IMR-90 (cell line): ENCODE measurements at regions not wholly inside any gene's neighbourhood (a gene's known extent, or its start where the extent isn't known, plus 50 kb on each side); places are given as distances from the start of the nearest gene placed in this dataset.

Experiments used
- ATAC-seq: fragments of 200-7000 bp; cut with Tn5 transposase; 2 replicates; pipeline ENCODE4 v1.9.1; 2020; ENCODE audit warnings: low read depth, mild to moderate bottlenecking, moderate library complexity
- BruUV-seq: library from RNA; stranded (reverse); fragments of 400-500 nt; replicated peaks from 2 replicates; lab custom pipeline; 2021; lab: Mats Ljungman, UMichigan
- CTCF ChIA-PET: fragments of 300-600 bp; formaldehyde crosslinking; extraction: SDS; loops from one replicate; lab custom pipeline; 2021; ENCODE audit warnings: antibody characterized with exemption; lab: Yijun Ruan, JAX
- POLR2A ChIA-PET: fragments of 300-600 bp; sonication (Branson Sonifier 250); formaldehyde crosslinking; loops from one replicate; lab custom pipeline; 2022; ENCODE audit warnings: antibody characterized with exemption; ENCODE audit not compliant: unreplicated experiment; lab: Charles Lee
- DNase-seq: peaks from one replicate; pipeline ENCODE4 v3.0.0; 2013
- H2AFZ ChIP-seq: replicated peaks from 2 replicates; pipeline ENCODE3; 2013; ENCODE audit warnings: low read length, mild to moderate bottlenecking; ENCODE audit not compliant: poor library complexity
- H2AK5ac ChIP-seq: 2 replicates; pipeline ENCODE4 v1.6.1; 2013; ENCODE audit warnings: low read depth, low read length, inconsistent platforms
- H2AK9ac ChIP-seq: replicated peaks from 2 replicates; pipeline ENCODE3; 2013; ENCODE audit warnings: mild to moderate bottlenecking, low read depth, low read length, moderate library complexity; ENCODE audit not compliant: poor library complexity
- H2BK120ac ChIP-seq: 2 replicates; pipeline ENCODE4 v1.6.1; 2013; ENCODE audit warnings: low read depth, low read length, inconsistent platforms
- H2BK15ac ChIP-seq: 3 replicates; pipeline ENCODE4 v1.6.1; 2013; ENCODE audit warnings: low read depth, low read length, inconsistent platforms
- H2BK20ac ChIP-seq: 2 replicates; pipeline ENCODE4 v1.6.1; 2013; ENCODE audit warnings: low read depth, mild to moderate bottlenecking, inconsistent platforms, low read length, moderate library complexity
- H2BK5ac ChIP-seq: 2 replicates; pipeline ENCODE4 v1.6.1; 2013; ENCODE audit warnings: mild to moderate bottlenecking, low read depth, low read length, inconsistent platforms; ENCODE audit not compliant: poor library complexity, severe bottlenecking
- H3K14ac ChIP-seq: replicated peaks from 2 replicates; pipeline ENCODE4 v1.6.1; 2013; ENCODE audit warnings: low read depth, low read length, inconsistent platforms
- H3K18ac ChIP-seq: 2 replicates; pipeline ENCODE4 v1.6.1; 2013; ENCODE audit warnings: low read depth, low read length, control low read depth
- H3K23ac ChIP-seq: 2 replicates; pipeline ENCODE4 v1.6.1; 2013; ENCODE audit warnings: low read depth, low read length, inconsistent platforms
- H3K27ac ChIP-seq: 2 replicates; pipeline ENCODE4 v1.5.1; 2013; ENCODE audit warnings: mild to moderate bottlenecking, control low read depth, low read length; ENCODE audit not compliant: insufficient read depth
- H3K27me3 ChIP-seq: 2 replicates; pipeline ENCODE4 v1.6.1; 2013; ENCODE audit warnings: low read length; ENCODE audit not compliant: control insufficient read depth, insufficient read depth
- H3K36me3 ChIP-seq: 2 replicates; pipeline ENCODE4 v1.6.1; 2013; ENCODE audit warnings: low read length, mixed read lengths; ENCODE audit not compliant: control insufficient read depth, insufficient read depth
- H3K4ac ChIP-seq: 2 replicates; pipeline ENCODE4 v1.6.1; 2013; ENCODE audit warnings: low read depth, low read length, inconsistent platforms
- H3K4me1 ChIP-seq: 2 replicates; pipeline ENCODE4 v1.6.1; 2013; ENCODE audit warnings: low read length, mixed read lengths; ENCODE audit not compliant: control insufficient read depth, insufficient read depth
- H3K4me2 ChIP-seq: 2 replicates; pipeline ENCODE4 v1.6.1; 2013; ENCODE audit warnings: low read depth, mild to moderate bottlenecking, control low read depth, low read length, moderate library complexity
- H3K4me3 ChIP-seq: 2 replicates; pipeline ENCODE4 v1.5.1; 2013; ENCODE audit warnings: low read depth, mild to moderate bottlenecking, control low read depth, low read length, moderate library complexity; ENCODE audit not compliant: insufficient read depth
- H3K56ac ChIP-seq: 2 replicates; pipeline ENCODE4 v1.6.1; 2013; ENCODE audit warnings: low read length, inconsistent platforms; ENCODE audit not compliant: insufficient read depth; ENCODE audit errors: extremely low read depth
- H3K79me1 ChIP-seq, 2 experiments: 2 replicates each; pipeline ENCODE4 v1.6.1; 2013; ENCODE audit warnings: low read length in 2 of 2, inconsistent platforms in 1 of 2, low read depth in 1 of 2
- H3K9ac ChIP-seq: 2 replicates; pipeline ENCODE4 v1.6.1; 2013; ENCODE audit warnings: low read depth, low read length, control low read depth
- H3K9me1 ChIP-seq: 2 replicates; pipeline ENCODE4 v1.6.1; 2013; ENCODE audit warnings: low read length, inconsistent platforms; ENCODE audit not compliant: insufficient read depth
- H3K9me3 ChIP-seq: 2 replicates; pipeline ENCODE4 v1.6.1; 2013; ENCODE audit warnings: low read length; ENCODE audit not compliant: control insufficient read depth, insufficient read depth
- H4K20me1 ChIP-seq: 2 replicates; pipeline ENCODE4 v1.6.1; 2013; ENCODE audit warnings: low read length, inconsistent platforms; ENCODE audit not compliant: insufficient read depth
- H4K5ac ChIP-seq: 2 replicates; pipeline ENCODE4 v1.6.1; 2013; ENCODE audit warnings: mild to moderate bottlenecking, low read depth, low read length, control low read depth
- H4K8ac ChIP-seq, 2 experiments: 2 replicates each; pipeline ENCODE4 v1.6.1; 2013; ENCODE audit warnings: low read depth in 2 of 2, low read length in 2 of 2, control low read depth in 1 of 2, inconsistent platforms in 1 of 2
- H4K91ac ChIP-seq: 2 replicates; pipeline ENCODE4 v1.6.1; 2013; ENCODE audit warnings: low read depth, low read length, inconsistent platforms; ENCODE audit not compliant: insufficient read depth
- BHLHE40 ChIP-seq: fragments of 150-350 bp; IDR thresholded peaks from 2 replicates; pipeline ENCODE4 v1.6.1; 2016; ENCODE audit warnings: mild to moderate bottlenecking, low read depth, low read length
- MAFK ChIP-seq: IDR thresholded peaks from 2 replicates; pipeline ENCODE4 v1.6.1; 2012; ENCODE audit warnings: low read depth, low read length, improper control_type of control experiment
- MAZ ChIP-seq: IDR thresholded peaks from 2 replicates; pipeline ENCODE4 v1.6.1; 2012; ENCODE audit warnings: low read depth, mild to moderate bottlenecking, low read length, improper control_type of control experiment, moderate library complexity, borderline replicate concordance
- NFE2L2 ChIP-seq: fragments of 150-350 bp; IDR thresholded peaks from 2 replicates; pipeline ENCODE4 v1.6.1; 2016; ENCODE audit warnings: low read depth, mild to moderate bottlenecking, low read length
- POLR2A ChIP-seq: IDR thresholded peaks from 2 replicates; pipeline ENCODE4 v1.6.1; 2012; ENCODE audit warnings: mild to moderate bottlenecking, low read depth, low read length
- RCOR1 ChIP-seq: IDR thresholded peaks from 2 replicates; pipeline ENCODE4 v1.6.1; 2012; ENCODE audit warnings: mild to moderate bottlenecking, low read length, improper control_type of control experiment; ENCODE audit not compliant: insufficient replicate concordance
- RFX5 ChIP-seq: IDR thresholded peaks from 2 replicates; pipeline ENCODE4 v1.8.0; 2012; ENCODE audit warnings: low read depth, mild to moderate bottlenecking, low read length, moderate library complexity
- WGBS, 2 experiments: methylation state at CpG; one replicate each; pipeline versions ENCODE4 v1.1.5 to v1.1.7; 2013; ENCODE audit warnings: missing lambda C conversion rate in 2 of 2; ENCODE audit not compliant: insufficient read length in 1 of 2; ENCODE audit errors: extremely low coverage in 2 of 2; 5-methylcytosine and 5-hydroxymethylcytosine counted together
- dilution Hi-C: fragments of 300-500 bp; cut with HindIII; formaldehyde crosslinking; loops from one replicate; pipeline ENCODE4 v1.14.3; 2018; ENCODE audit warnings: low sequenced_read_pairs; ENCODE audit not compliant: unreplicated experiment
- in situ Hi-C: fragments of 300-500 bp; cut with MboI; formaldehyde crosslinking; loops from 3 replicates; pipeline ENCODE4 v1.14.3; 2019; ENCODE audit warnings: low sequenced_read_pairs, inconsistent platforms, mixed read lengths
- intact Hi-C: fragments of 100-400 bp; cut with micrococcal nuclease; formaldehyde crosslinking; loops from 2 replicates; pipeline ENCODE4 v1.10.0; 2022
- TF ChIP-seq, protein P1 (sequence below): fragments of 150-350 bp; IDR thresholded peaks from 2 replicates; pipeline ENCODE4 v1.6.1; 2017; ENCODE audit warnings: mild to moderate bottlenecking, antibody characterized with exemption, low read length, low read depth

DNA sequence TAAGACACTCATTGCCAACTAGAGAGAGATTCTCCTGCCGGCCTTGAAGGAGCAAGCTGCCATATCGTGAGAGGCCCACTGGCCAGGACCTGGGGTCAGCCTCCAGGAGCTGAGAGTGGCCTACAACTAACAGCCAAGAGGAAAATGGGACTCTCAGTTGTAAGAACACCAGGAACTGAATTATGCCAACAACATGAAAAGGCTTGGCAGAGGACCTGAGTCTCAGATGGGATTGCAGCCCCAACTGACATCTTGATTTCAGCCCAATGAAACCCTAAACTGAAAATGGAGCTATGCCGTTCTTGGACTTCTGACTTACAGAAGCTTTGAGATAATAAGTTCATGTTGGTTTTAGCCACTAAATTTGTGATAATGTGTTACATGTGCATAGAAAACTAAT lies 193.5 kb upstream of the LRFN2 start:
- no TSS peak for BruUV-seq
- Histone ChIP-seq H3K9ac (no peak overlapping the region), H3K36me3 (no peaks in the 10 kb centered on the region), H4K8ac (no peak overlapping the region), H3K4me1 (no peaks in the 10 kb centered on the region; the same call in 1 of the 2 replicates), H3K79me1 (no peaks in the 10 kb centered on the region), H3K14ac (no peak overlapping the region), H2BK15ac (no peak overlapping the region), H2AFZ (no peak overlapping the region), H3K27me3 (no peaks in the 10 kb centered on the region; the same call in 1 of the 2 replicates), H3K4me3 (no peak overlapping the region), H2BK5ac (no peak overlapping the region), H4K91ac (no peak overlapping the region), H3K18ac (no peak overlapping the region), H3K56ac (no peak overlapping the region), H3K23ac (no peak overlapping the region), H3K4ac (no peak overlapping the region), H4K20me1 (no peaks in the 10 kb centered on the region), H3K27ac (no peak overlapping the region), H2BK20ac (no peak overlapping the region), H2AK5ac (no peak overlapping the region), H4K5ac (no peak overlapping the region), H2BK120ac (no peak overlapping the region), H3K4me2 (no peak overlapping the region), H3K9me1 (no peaks in the 10 kb centered on the region; the same call in 1 of the 2 replicates), H2AK9ac (no peak overlapping the region), H3K9me3 (no peaks in the 10 kb centered on the region)
- dilution Hi-C loops (no loop called here), in situ Hi-C loops (no loop called here), intact Hi-C loops (no loop called here)
- TF ChIP-seq RCOR1 (no peak), POLR2A (no peak), NFE2L2 (no peak), BHLHE40 (no peak), RFX5 (no peak), MAZ (no peak), MAFK (no peak)
- TF ChIP-seq, protein P1, sequence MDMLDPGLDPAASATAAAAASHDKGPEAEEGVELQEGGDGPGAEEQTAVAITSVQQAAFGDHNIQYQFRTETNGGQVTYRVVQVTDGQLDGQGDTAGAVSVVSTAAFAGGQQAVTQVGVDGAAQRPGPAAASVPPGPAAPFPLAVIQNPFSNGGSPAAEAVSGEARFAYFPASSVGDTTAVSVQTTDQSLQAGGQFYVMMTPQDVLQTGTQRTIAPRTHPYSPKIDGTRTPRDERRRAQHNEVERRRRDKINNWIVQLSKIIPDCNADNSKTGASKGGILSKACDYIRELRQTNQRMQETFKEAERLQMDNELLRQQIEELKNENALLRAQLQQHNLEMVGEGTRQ: no peak
- ChIA-PET CTCF (no interaction called here), POLR2A (no interaction called here)
- WGBS, 2 experiments: 100% methylated on average over 1 of the region's 3 CpGs; no CpG with 5 or more reads in 1 of the 2 experiments
- ATAC-seq (no peak), DNase-seq (no peak)
